ENCODE measurements at regions not wholly inside any gene's neighbourhood (a gene's known extent, or its start where the extent isn't known, plus 50 kb on each side); places are given as distances from the start of the nearest gene placed in this dataset.
A peak's percentile ranks its signal among the peaks of the same experiment; 100 is the strongest.
"Not testable (repeated sequence)": the region's sequence is repeated elsewhere in the genome, so short reads cannot be mapped to it uniquely, and the experiment has no call there.

- no peak for DNase-seq (ENCODE audit: low read depth in 2 of 2)
These were observed 94.2 kb downstream of the OLIG3 start for GRCh38 chr6:137399881-137400443.

- DNase-seq (ENCODE audit: low read depth in 2 of 2), result no peak
These were observed 98.9 kb downstream of the OLIG3 start for GRCh38 chr6:137395316-137395715.

GRCh38 chr6:137391061-137391814, 103.0 kb downstream of the OLIG3 start:
- no peak for DNase-seq (ENCODE audit: low read depth in 2 of 2)

GRCh38 chr6:137390334-137390733, 103.9 kb downstream of the OLIG3 start:
- no peak for DNase-seq (ENCODE audit: low read depth in 2 of 2)

GRCh38 chr6:137389150-137389704, 105.0 kb downstream of the OLIG3 start:
- DNase-seq (ENCODE audit: low read depth in 2 of 2), result peak; percentile 37 to 38

- no peak for DNase-seq (ENCODE audit: low read depth in 2 of 2)
These were observed 107.0 kb downstream of the OLIG3 start for GRCh38 chr6:137387096-137387764.

GRCh38 chr6:137383287-137383686, 110.9 kb downstream of the OLIG3 start:
- DNase-seq (ENCODE audit: low read depth in 2 of 2), result not testable (repeated sequence)

- DNase-seq (ENCODE audit: low read depth in 2 of 2), result no peak
These were observed 116.2 kb downstream of the OLIG3 start for GRCh38 chr6:137378090-137378369.

- DNase-seq (ENCODE audit: low read depth in 2 of 2), result no peak
These were observed 120.9 kb downstream of the OLIG3 start for GRCh38 chr6:137373296-137373695.

- no peak for DNase-seq (ENCODE audit: low read depth in 2 of 2)
These were observed 121.7 kb downstream of the OLIG3 start for GRCh38 chr6:137372532-137372931.

- DNase-seq (ENCODE audit: low read depth in 2 of 2), result no peak
These were observed 122.6 kb downstream of the OLIG3 start for GRCh38 chr6:137371634-137372016.

GRCh38 chr6:137370871-137371633, 123.1 kb downstream of the OLIG3 start:
- DNase-seq (ENCODE audit: low read depth in 2 of 2), result no peak

GRCh38 chr6:137369136-137369535, 125.1 kb downstream of the OLIG3 start:
- DNase-seq (ENCODE audit: low read depth in 2 of 2), result no peak

- DNase-seq (ENCODE audit: low read depth in 2 of 2), result no peak
These were observed 128.3 kb downstream of the OLIG3 start for GRCh38 chr6:137365707-137366437.

- no peak for DNase-seq (ENCODE audit: low read depth in 2 of 2)
These were observed 130.4 kb downstream of the OLIG3 start for GRCh38 chr6:137363805-137364138.

GRCh38 chr6:137362878-137363804, 131.1 kb downstream of the OLIG3 start:
- DNase-seq (ENCODE audit: low read depth in 2 of 2), result no peak

- no peak for DNase-seq (ENCODE audit: low read depth in 2 of 2)
These were observed 132.5 kb downstream of the OLIG3 start for GRCh38 chr6:137361701-137362100.

GRCh38 chr6:137358273-137358672, 135.9 kb downstream of the OLIG3 start:
- no peak for DNase-seq (ENCODE audit: low read depth in 2 of 2)

GRCh38 chr6:137357948-137358266, 136.3 kb downstream of the OLIG3 start:
- no peak for DNase-seq (ENCODE audit: low read depth in 2 of 2)

GRCh38 chr6:137357263-137357947, 136.8 kb downstream of the OLIG3 start:
- no peak for DNase-seq (ENCODE audit: low read depth in 2 of 2)
